GM12878 (cell line): ENCODE measurements at regions not wholly inside any gene's neighbourhood (a gene's known extent, or its start where the extent isn't known, plus 50 kb on each side); places are given as distances from the start of the nearest gene placed in this dataset.

ENCODE experiments used
- BHLHE40 ChIP-seq, 2 experiments: fragments of 450-650 bp in 1 of 2; IDR thresholded peaks; 2 replicates each; pipeline ENCODE4 v1.6.1; 2011 to 2017; ENCODE audit warnings: low read depth in 2 of 2, borderline replicate concordance in 1 of 2, improper control_type of control experiment in 1 of 2, low read length in 1 of 2, mild to moderate bottlenecking in 1 of 2
- CHD1 ChIP-seq: IDR thresholded peaks from 2 replicates; pipeline ENCODE4 v1.6.1; 2012; ENCODE audit warnings: low read depth, low read length, improper control_type of control experiment
- CHD2 ChIP-seq: IDR thresholded peaks from 2 replicates; pipeline ENCODE4 v1.6.1; 2011; ENCODE audit warnings: low read depth, low read length, improper control_type of control experiment, borderline replicate concordance
- CTCF ChIP-seq, 3 experiments: IDR thresholded peaks in 2 of 3; conservative IDR thresholded peaks in 1 of 3; 2 replicates each; pipeline ENCODE4 v1.5.1; 2011; ENCODE audit warnings: low read depth in 3 of 3, low read length in 3 of 3, mild to moderate bottlenecking in 3 of 3, control low read depth in 2 of 3, moderate library complexity in 2 of 3, inconsistent platforms in 1 of 3, mixed read lengths in 1 of 3; ENCODE audit not compliant: control insufficient read depth in 2 of 3, insufficient read depth in 1 of 3; ENCODE audit errors: extremely low read depth in 1 of 3
- EP300 ChIP-seq, 2 experiments: fragments of 150-350 bp in 1 of 2; IDR thresholded peaks; 2 replicates each; pipeline ENCODE4 v1.6.1; 2011 to 2012; ENCODE audit warnings: low read depth in 2 of 2, low read length in 2 of 2, borderline replicate concordance in 1 of 2, improper control_type of control experiment in 1 of 2, inconsistent platforms in 1 of 2; ENCODE audit not compliant: control insufficient read depth in 1 of 2
- NBN ChIP-seq: fragments of 450-650 bp; IDR thresholded peaks from 2 replicates; pipeline ENCODE4 v1.6.1; 2016
- NFIC ChIP-seq: IDR thresholded peaks from 2 replicates; pipeline ENCODE4 v1.6.1; 2012; ENCODE audit warnings: low read depth, mild to moderate bottlenecking, inconsistent platforms, low read length, moderate library complexity
- NR2C2 ChIP-seq: IDR thresholded peaks from 2 replicates; pipeline ENCODE4 v1.6.1; 2011; ENCODE audit warnings: borderline replicate concordance, low read depth; ENCODE audit not compliant: control insufficient read depth, insufficient read length
- POLR2A ChIP-seq: IDR thresholded peaks from 2 replicates; pipeline ENCODE4 v1.6.1; 2011; ENCODE audit warnings: low read depth, mild to moderate bottlenecking, low read length
- POLR2AphosphoS5 ChIP-seq: IDR thresholded peaks from 2 replicates; pipeline ENCODE4 v1.6.1; 2011; ENCODE audit warnings: mild to moderate bottlenecking, low read length, inconsistent platforms
- RCOR1 ChIP-seq: conservative IDR thresholded peaks from 2 replicates; pipeline ENCODE4 v1.6.1; 2012; ENCODE audit warnings: low read depth, low read length, improper control_type of control experiment
- RELA ChIP-seq: fragments of 450-650 bp; IDR thresholded peaks from 2 replicates; pipeline ENCODE4 v1.8.0; 2014; ENCODE audit warnings: borderline replicate concordance; ENCODE audit not compliant: partially characterized antibody
- SMC3 ChIP-seq: IDR thresholded peaks from 2 replicates; pipeline ENCODE4 v1.6.1; 2011; ENCODE audit warnings: low read length, improper control_type of control experiment, borderline replicate concordance

GRCh38 chr15:81433462-81433861, 59.4 kb upstream of the TMC3 start:
- no peak for TF ChIP-seq EP300 (IDR thresholded peaks at IDR 0.05; ENCODE audit: borderline replicate concordance in 1 of 2, control insufficient read depth in 1 of 2, low read depth in 2 of 2, low read length in 2 of 2)
- TF ChIP-seq CHD2 = no peak
- TF ChIP-seq NBN = no peak
- TF ChIP-seq POLR2AphosphoS5 = no peak
- TF ChIP-seq BHLHE40 (IDR thresholded peaks at IDR 0.05; ENCODE audit: borderline replicate concordance in 1 of 2, low read depth in 2 of 2, low read length in 1 of 2) = no peak
- no peak for TF ChIP-seq CHD1
- no peak for TF ChIP-seq NFIC
- TF ChIP-seq CTCF (IDR thresholded peaks at IDR 0.05 in 2 of 3, conservative IDR thresholded peaks at IDR 0.05 in 1 of 3; ENCODE audit: control insufficient read depth in 2 of 3, extremely low read depth in 1 of 3, insufficient read depth in 1 of 3, low read depth in 3 of 3, low read length in 3 of 3) = no peak
- no peak for TF ChIP-seq POLR2A
- no peak for TF ChIP-seq NR2C2
- no peak for TF ChIP-seq RCOR1
- no peak for TF ChIP-seq SMC3
- TF ChIP-seq RELA = no peak
